ENCODE measurements at regions not wholly inside any gene's neighbourhood (a gene's known extent, or its start where the extent isn't known, plus 50 kb on each side); places are given as distances from the start of the nearest gene placed in this dataset.
"Not testable (repeated sequence)": the region's sequence is repeated elsewhere in the genome, so short reads cannot be mapped to it uniquely, and the experiment has no call there.

- DNase-seq, result no peak
Measured at GRCh38 chr2:131753640-131754561, 226.2 kb downstream of the CCDC74A start.

GRCh38 chr2:131754929-131755720, 227.4 kb downstream of the CCDC74A start:
- no peak for DNase-seq

- DNase-seq, result no peak
Measured at GRCh38 chr2:131756141-131756907, 228.6 kb downstream of the CCDC74A start.

- not testable (repeated sequence) for DNase-seq
Measured at GRCh38 chr2:131758941-131759340, 231.3 kb downstream of the CCDC74A start.

DNA sequence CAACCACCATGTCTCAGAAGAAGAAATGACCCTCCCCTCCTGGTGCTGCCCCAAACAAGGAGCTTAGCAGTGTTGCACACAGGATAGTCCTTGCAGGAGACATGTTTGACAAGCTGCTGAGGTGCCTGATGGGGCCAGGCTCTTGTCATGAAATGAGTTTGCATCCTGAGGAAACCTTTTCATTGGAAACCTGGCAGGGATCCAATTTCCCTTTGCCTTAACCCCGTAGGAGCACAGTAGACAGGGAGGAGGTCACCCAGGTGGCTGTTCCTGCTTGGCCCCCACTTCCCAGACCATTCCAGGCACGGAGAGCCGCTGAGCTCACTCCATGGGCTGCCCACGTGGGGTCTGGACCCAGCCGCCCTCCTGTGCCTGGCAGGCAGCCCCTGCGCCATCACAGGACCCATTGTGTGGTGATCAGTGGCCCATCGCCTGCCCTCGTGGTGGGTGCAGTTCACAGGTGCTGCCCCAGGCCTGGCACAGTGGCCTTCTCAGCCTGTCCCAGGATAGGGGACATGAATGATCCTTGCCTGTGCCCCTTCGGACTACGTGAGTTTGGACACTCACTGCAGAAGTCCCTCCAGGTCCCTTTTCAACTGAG, 247.4 kb downstream of the CCDC74A start:
- DNase-seq, result not testable (repeated sequence)

GRCh38 chr2:131775903-131776506, 248.3 kb downstream of the CCDC74A start:
- not testable (repeated sequence) for DNase-seq

DNA sequence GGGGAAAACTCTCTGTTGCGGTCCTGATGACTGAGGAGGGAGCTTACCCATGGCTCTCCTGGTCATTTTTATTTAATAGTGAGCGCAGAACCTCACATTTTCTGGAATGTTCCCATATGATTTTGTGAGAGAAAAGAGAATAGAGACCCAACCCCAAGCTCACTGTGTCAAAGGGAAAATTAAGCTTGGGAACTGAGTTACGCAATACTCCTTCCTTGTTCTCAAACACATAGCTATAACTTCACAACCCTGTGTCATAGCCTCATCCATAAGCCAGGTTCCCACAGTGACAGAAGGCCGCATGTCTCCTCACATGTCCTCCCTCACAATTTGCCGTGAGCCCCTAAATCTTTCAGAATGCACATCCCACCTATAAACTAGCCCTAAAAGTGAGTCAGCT, 252.8 kb downstream of the CCDC74A start:
- DNase-seq, result not testable (repeated sequence)

- no peak for DNase-seq
Measured at GRCh38 chr2:131801210-131801744, 273.6 kb downstream of the CCDC74A start.

- peak; percentile 70 for DNase-seq
Measured at GRCh38 chr2:131801745-131802350, 274.2 kb downstream of the CCDC74A start.

DNA sequence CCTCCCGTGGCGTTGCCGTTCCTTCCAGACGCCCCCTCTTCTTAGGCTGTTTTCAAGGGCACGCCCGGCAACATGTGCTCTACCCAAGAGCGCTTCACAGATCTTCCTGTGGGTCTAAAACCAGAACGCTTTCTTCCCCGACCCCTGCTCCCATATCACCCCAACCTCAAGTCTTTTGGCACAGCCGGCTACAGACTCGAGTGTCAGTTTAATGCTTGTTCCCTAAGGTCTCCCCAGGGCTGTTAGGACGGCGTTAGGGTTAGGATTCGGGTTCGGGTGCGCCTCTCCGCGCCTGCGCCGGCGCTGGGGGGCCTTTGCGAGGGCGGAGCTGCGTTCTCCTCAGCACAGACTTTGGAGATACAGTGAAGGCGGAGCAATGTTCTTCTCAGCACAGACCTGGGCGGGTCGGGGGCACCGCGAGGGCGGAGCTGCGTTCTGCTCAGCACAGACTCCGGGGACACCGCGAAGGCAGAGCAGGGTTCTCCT, 274.7 kb downstream of the CCDC74A start:
- peak; percentile 88 for DNase-seq

- not testable (repeated sequence) for DNase-seq
Measured at GRCh38 chr2:131803237-131803636, 275.5 kb downstream of the CCDC74A start.

DNA sequence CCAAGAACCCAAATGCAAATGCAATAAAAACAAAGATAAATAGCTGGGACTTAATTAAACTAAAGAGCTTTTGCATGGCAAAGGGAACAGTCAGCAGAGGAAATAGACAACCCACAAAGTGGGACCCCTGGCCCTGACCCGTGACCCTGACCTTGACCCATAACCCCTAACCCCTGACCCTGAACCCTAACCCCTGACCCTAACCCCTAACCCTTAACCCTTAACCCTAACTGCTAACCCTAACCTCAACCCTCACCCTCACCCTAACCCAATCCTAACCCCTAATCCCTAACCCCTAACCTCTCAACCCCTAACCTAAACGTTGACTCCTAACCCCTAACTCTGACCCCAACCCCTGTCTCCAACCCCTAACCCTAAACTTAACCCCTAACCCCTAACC, 284.9 kb downstream of the CCDC74A start:
- not testable (repeated sequence) for DNase-seq

GRCh38 chr2:131813378-131813777, 285.7 kb downstream of the CCDC74A start:
- DNase-seq, result not testable (repeated sequence)

DNA sequence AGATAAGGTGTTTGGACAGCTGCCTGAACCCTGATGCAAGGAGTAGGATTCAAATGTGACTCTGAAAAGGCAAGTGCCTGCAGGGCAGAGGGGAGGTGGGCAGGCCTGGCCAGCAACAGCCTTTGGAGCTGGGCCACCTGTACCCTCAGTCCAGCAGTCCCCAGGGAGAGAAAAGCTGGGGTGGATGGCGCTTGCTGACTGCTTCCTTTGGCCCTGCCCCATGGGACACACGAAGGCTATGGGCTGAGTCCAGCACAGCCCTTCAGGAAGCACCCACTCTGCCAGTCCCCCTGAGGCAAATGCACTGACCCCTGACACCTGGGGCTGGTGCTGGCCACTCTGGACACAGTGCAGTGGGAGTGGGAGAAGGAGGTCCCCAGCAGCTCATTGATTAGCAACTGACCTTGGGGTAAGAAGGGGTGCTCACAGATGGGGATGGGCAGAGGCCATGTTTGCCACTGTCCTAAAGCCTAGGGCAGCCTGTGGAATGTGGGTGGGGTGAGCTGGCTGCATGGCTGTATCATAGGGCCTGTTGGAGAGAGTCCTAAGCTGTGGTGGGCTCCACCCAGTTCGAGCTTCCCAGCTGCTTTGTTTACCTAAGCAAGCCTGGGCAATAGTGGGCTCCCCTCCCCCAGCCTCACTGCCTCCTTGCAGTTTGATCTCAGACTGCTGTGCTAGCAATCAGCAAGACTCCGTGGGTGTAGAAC, 290.7 kb downstream of the CCDC74A start:
- not testable (repeated sequence) for DNase-seq

GRCh38 chr2:131822237-131822721, 294.6 kb downstream of the CCDC74A start:
- not testable (repeated sequence) for DNase-seq

GRCh38 chr2:131823058-131823457, 295.4 kb downstream of the CCDC74A start:
- not testable (repeated sequence) for DNase-seq

DNA sequence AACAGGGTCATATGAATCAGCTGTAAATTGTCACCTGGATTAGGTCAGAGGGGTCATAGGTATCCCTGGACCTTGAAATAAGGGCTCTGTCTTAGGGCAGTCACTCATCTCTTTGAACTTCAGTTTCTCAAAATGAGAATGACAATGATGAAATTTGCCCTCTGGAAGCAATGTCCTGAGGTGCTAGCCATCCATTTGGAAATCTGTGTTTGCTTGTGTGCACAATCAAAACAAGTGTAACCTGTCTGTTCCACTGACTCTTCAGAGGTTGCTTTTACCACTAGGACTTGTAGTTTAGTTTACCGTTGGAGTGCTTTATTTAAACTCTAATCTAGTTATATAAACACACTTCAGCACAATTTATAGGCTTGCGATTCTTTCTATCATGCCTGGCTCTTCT, 297.3 kb downstream of the CCDC74A start:
- not testable (repeated sequence) for DNase-seq

GRCh38 chr2:131827481-131828163, 299.9 kb downstream of the CCDC74A start:
- DNase-seq, result no peak

- DNase-seq, result no peak
Measured at GRCh38 chr2:131828164-131828561, 300.5 kb downstream of the CCDC74A start.

All from NCI-H2227 treated with DMSO at 0.1 percent for 48 hours (cell line).